ENCODE measurements at regions not wholly inside any gene's neighbourhood (a gene's known extent, or its start where the extent isn't known, plus 50 kb on each side); places are given as distances from the start of the nearest gene placed in this dataset.

- H3K36me3 ChIP-seq (ENCODE audit: insufficient read depth, low read length): no peaks in the 10 kb centered on the region
- no peaks in the 10 kb centered on the region for H3K9me2 ChIP-seq (ENCODE audit: insufficient read depth, low read length)
- H2AFZ ChIP-seq (ENCODE audit: low read depth, low read length): no peak overlapping the region
- no peak overlapping the region for H3K4me3 ChIP-seq (ENCODE audit: low read length)
- no peak overlapping the region for H3K9ac ChIP-seq (ENCODE audit: low read length)
- no peak overlapping the region for H3K27ac ChIP-seq (ENCODE audit: low read length)
- no peak for TF ChIP-seq REST (IDR thresholded peaks at IDR 0.05; ENCODE audit: borderline replicate concordance)
- TF ChIP-seq MXI1 (conservative IDR thresholded peaks at IDR 0.05; ENCODE audit: poor library complexity, severe bottlenecking): no peak
- no peak for TF ChIP-seq RAD21 (conservative IDR thresholded peaks at IDR 0.05)
- no peak for TF ChIP-seq SMC3 (conservative IDR thresholded peaks at IDR 0.05; ENCODE audit: poor library complexity)
- TF ChIP-seq EP300 (conservative IDR thresholded peaks at IDR 0.05; ENCODE audit: poor library complexity, severe bottlenecking): no peak
- H3K4me2 ChIP-seq (ENCODE audit: low read length): no peak overlapping the region
- H3K79me2 ChIP-seq (replicated peaks; ENCODE audit: insufficient read depth, low read length): no peaks in the 10 kb centered on the region
- no peaks in the 10 kb centered on the region for H4K20me1 ChIP-seq (ENCODE audit: insufficient read depth)
- H3F3A ChIP-seq (ENCODE audit: insufficient read depth, low read length, poor library complexity, severe bottlenecking): no peaks in the 10 kb centered on the region
- H3K9me3 ChIP-seq (ENCODE audit: low read length): no peaks in the 10 kb centered on the region
- H3K27me3 ChIP-seq (ENCODE audit: insufficient read depth, low read depth, low read length): no peaks in the 10 kb centered on the region
Measured at GRCh38 chr3:189394599-189395121, 222.9 kb downstream of the TPRG1 start.

- no peaks in the 10 kb centered on the region for H3F3A ChIP-seq (ENCODE audit: insufficient read depth, low read length, poor library complexity, severe bottlenecking)
- H3K9me3 ChIP-seq (ENCODE audit: low read length): no peaks in the 10 kb centered on the region
- no peak overlapping the region for H2AFZ ChIP-seq (ENCODE audit: low read depth, low read length)
- H3K9ac ChIP-seq (ENCODE audit: low read length): no peak overlapping the region
- H3K27ac ChIP-seq (ENCODE audit: low read length): no peak overlapping the region
- TF ChIP-seq POLR2AphosphoS5 (IDR thresholded peaks at IDR 0.05): no peak
- H3K9me2 ChIP-seq (ENCODE audit: insufficient read depth, low read length): no peaks in the 10 kb centered on the region
- no peaks in the 10 kb centered on the region for H3K27me3 ChIP-seq (ENCODE audit: insufficient read depth, low read depth, low read length)
- no peaks in the 10 kb centered on the region for H3K79me2 ChIP-seq (replicated peaks; ENCODE audit: insufficient read depth, low read length)
- H3K4me2 ChIP-seq (ENCODE audit: low read length): no peak overlapping the region
- no peaks in the 10 kb centered on the region for H3K36me3 ChIP-seq (ENCODE audit: insufficient read depth, low read length)
- H3K4me3 ChIP-seq (ENCODE audit: low read length): no peak overlapping the region
- no peaks in the 10 kb centered on the region for H4K20me1 ChIP-seq (ENCODE audit: insufficient read depth)
Measured at GRCh38 chr3:189395825-189396224, 224.1 kb downstream of the TPRG1 start.

- no peak overlapping the region for H3K4me2 ChIP-seq (ENCODE audit: low read length)
- H3K27me3 ChIP-seq (ENCODE audit: insufficient read depth, low read depth, low read length): no peaks in the 10 kb centered on the region
- H3K27ac ChIP-seq (ENCODE audit: low read length): no peak overlapping the region
- no peaks in the 10 kb centered on the region for H3K9me3 ChIP-seq (ENCODE audit: low read length)
- no peaks in the 10 kb centered on the region for H4K20me1 ChIP-seq (ENCODE audit: insufficient read depth)
- H3F3A ChIP-seq (ENCODE audit: insufficient read depth, low read length, poor library complexity, severe bottlenecking): no peaks in the 10 kb centered on the region
- H2AFZ ChIP-seq (ENCODE audit: low read depth, low read length): no peak overlapping the region
- H3K79me2 ChIP-seq (replicated peaks; ENCODE audit: insufficient read depth, low read length): no peaks in the 10 kb centered on the region
- no peak overlapping the region for H3K9ac ChIP-seq (ENCODE audit: low read length)
- no peaks in the 10 kb centered on the region for H3K9me2 ChIP-seq (ENCODE audit: insufficient read depth, low read length)
- H3K4me3 ChIP-seq (ENCODE audit: low read length): no peak overlapping the region
- H3K36me3 ChIP-seq (ENCODE audit: insufficient read depth, low read length): no peaks in the 10 kb centered on the region
- TF ChIP-seq POLR2AphosphoS5 (IDR thresholded peaks at IDR 0.05): no peak
Measured at GRCh38 chr3:189398656-189399055, 226.9 kb downstream of the TPRG1 start.

- no peak overlapping the region for H2AFZ ChIP-seq (ENCODE audit: low read depth, low read length)
- no peak for TF ChIP-seq TAF1 (IDR thresholded peaks at IDR 0.05; ENCODE audit: low read depth)
- TF ChIP-seq REST (IDR thresholded peaks at IDR 0.05; ENCODE audit: borderline replicate concordance): no peak
- no peak for TF ChIP-seq EZH2 (IDR thresholded peaks at IDR 0.05; ENCODE audit: borderline replicate concordance, insufficient read depth, low read length, poor library complexity, severe bottlenecking)
- no peak for TF ChIP-seq EP300 (conservative IDR thresholded peaks at IDR 0.05; ENCODE audit: poor library complexity, severe bottlenecking)
- TF ChIP-seq SMC3 (conservative IDR thresholded peaks at IDR 0.05; ENCODE audit: poor library complexity): no peak
- no peak for TF ChIP-seq CTCF (IDR thresholded peaks at IDR 0.05; ENCODE audit: poor library complexity, severe bottlenecking)
Measured at GRCh38 chr3:189401196-189401595, 229.4 kb downstream of the TPRG1 start.

More at GRCh38 chr3:189401196-189401595, 229.4 kb downstream of the TPRG1 start:
- H3K27me3 ChIP-seq (ENCODE audit: insufficient read depth, low read depth, low read length): no peaks in the 10 kb centered on the region
- no peaks in the 10 kb centered on the region for H4K20me1 ChIP-seq (ENCODE audit: insufficient read depth)
- no peak overlapping the region for H3K27ac ChIP-seq (ENCODE audit: low read length)
- no peaks in the 10 kb centered on the region for H3K9me3 ChIP-seq (ENCODE audit: low read length)
- no peaks in the 10 kb centered on the region for H3F3A ChIP-seq (ENCODE audit: insufficient read depth, low read length, poor library complexity, severe bottlenecking)
- H3K36me3 ChIP-seq (ENCODE audit: insufficient read depth, low read length): no peaks in the 10 kb centered on the region
- H3K4me2 ChIP-seq (ENCODE audit: low read length): no peak overlapping the region
- H3K9ac ChIP-seq (ENCODE audit: low read length): no peak overlapping the region
- H3K79me2 ChIP-seq (replicated peaks; ENCODE audit: insufficient read depth, low read length): no peaks in the 10 kb centered on the region
- H3K4me3 ChIP-seq (ENCODE audit: low read length): no peak overlapping the region
- no peaks in the 10 kb centered on the region for H3K9me2 ChIP-seq (ENCODE audit: insufficient read depth, low read length)
